WTC11 (cell line): ENCODE measurements at regions not wholly inside any gene's neighbourhood (a gene's known extent, or its start where the extent isn't known, plus 50 kb on each side); places are given as distances from the start of the nearest gene placed in this dataset.
"Not testable (repeated sequence)": the region's sequence is repeated elsewhere in the genome, so short reads cannot be mapped to it uniquely, and the experiment has no call there.

Experiments
- ATAC-seq: fragments of 200-7000 bp; cut with Tn5 transposase; 2 replicates; pipeline ENCODE4 v1.10.0; 2021; ENCODE audit warnings: mild to moderate bottlenecking, moderate library complexity
- CTCF ChIA-PET: fragments of 300-600 bp; sonication (Branson Sonifier 250); formaldehyde crosslinking; loops from one replicate; lab custom pipeline; 2021; ENCODE audit warnings: antibody characterized with exemption; lab: Charles Lee
- POLR2A ChIA-PET: fragments of 350-600 bp; sonication (Branson Sonifier 250); formaldehyde crosslinking; loops from one replicate; lab custom pipeline; 2021; ENCODE audit warnings: antibody characterized with exemption; lab: Charles Lee
- DNase-seq: peaks from one replicate; pipeline ENCODE4 v3.0.0; 2021; ENCODE audit warnings: low spot score
- H3K27ac Mint-ChIP-seq: 2 replicates; pipeline ENCODE4 v1.8.0; 2021; ENCODE audit warnings: mixed read lengths
- H3K27me3 Mint-ChIP-seq: 2 replicates; pipeline ENCODE4 v1.8.0; 2021; ENCODE audit warnings: low read depth, mild to moderate bottlenecking, moderate library complexity, mixed read lengths
- H3K36me3 Mint-ChIP-seq: 2 replicates; pipeline ENCODE4 v1.8.0; 2021; ENCODE audit warnings: mixed read lengths
- H3K4me1 Mint-ChIP-seq: 2 replicates; pipeline ENCODE4 v1.8.0; 2022; ENCODE audit warnings: mixed read lengths
- H3K4me3 Mint-ChIP-seq: 2 replicates; pipeline ENCODE4 v1.8.0; 2021; ENCODE audit warnings: mild to moderate bottlenecking, moderate library complexity, mixed read lengths
- H3K9me3 Mint-ChIP-seq: 2 replicates; pipeline ENCODE4 v1.8.0; 2021; ENCODE audit warnings: mixed read lengths
- ATF6 ChIP-seq: sonication (generic); formaldehyde crosslinking; IDR thresholded peaks from 2 replicates; pipeline ENCODE4 v1.8.1; 2023; ENCODE audit warnings: mild to moderate bottlenecking, missing genetic modification reagents
- CBFB ChIP-seq: sonication (generic); formaldehyde crosslinking; IDR thresholded peaks from 2 replicates; pipeline ENCODE4 v1.8.1; 2022; ENCODE audit warnings: mild to moderate bottlenecking, low read depth, missing genetic modification reagents
- CREB1 ChIP-seq: sonication (generic); formaldehyde crosslinking; IDR thresholded peaks from 2 replicates; pipeline ENCODE4 v1.8.0; 2023; ENCODE audit warnings: mild to moderate bottlenecking, missing genetic modification reagents
- GABPB1 ChIP-seq: sonication (generic); formaldehyde crosslinking; IDR thresholded peaks from 2 replicates; pipeline ENCODE4 v1.8.1; 2023; ENCODE audit warnings: mild to moderate bottlenecking, missing genetic modification reagents
- HMGA2 ChIP-seq: fragments of 250-450 bp; sonication (Bioruptor Pico); IDR thresholded peaks from 2 replicates; pipeline ENCODE4 v1.4.0; 2021; ENCODE audit warnings: mild to moderate bottlenecking, moderate library complexity
- PREB ChIP-seq: sonication (generic); formaldehyde crosslinking; IDR thresholded peaks from 2 replicates; pipeline ENCODE4 v1.8.1; 2022; ENCODE audit warnings: mild to moderate bottlenecking, missing genetic modification reagents, moderate library complexity, borderline replicate concordance
- SOX15 ChIP-seq: fragments of 250-450 bp; sonication (Bioruptor Pico); IDR thresholded peaks from 2 replicates; pipeline ENCODE4 v1.9.0; 2021; ENCODE audit warnings: mild to moderate bottlenecking
- ZNF232 ChIP-seq: sonication (generic); formaldehyde crosslinking; IDR thresholded peaks from 2 replicates; pipeline ENCODE4 v1.8.0; 2022; ENCODE audit warnings: mild to moderate bottlenecking, missing genetic modification reagents
- TF ChIP-seq, protein P1 (sequence below): sonication (generic); formaldehyde crosslinking; IDR thresholded peaks from 2 replicates; pipeline ENCODE4 v1.8.1; 2023; ENCODE audit warnings: mild to moderate bottlenecking, missing genetic modification reagents

GRCh38 chrX:56130031-56130430 is 102.1 kb upstream of the KLF8 start:
- CTCF ChIA-PET = no interaction called here
- no peak overlapping the region for H3K4me3 Mint-ChIP-seq

DNA sequence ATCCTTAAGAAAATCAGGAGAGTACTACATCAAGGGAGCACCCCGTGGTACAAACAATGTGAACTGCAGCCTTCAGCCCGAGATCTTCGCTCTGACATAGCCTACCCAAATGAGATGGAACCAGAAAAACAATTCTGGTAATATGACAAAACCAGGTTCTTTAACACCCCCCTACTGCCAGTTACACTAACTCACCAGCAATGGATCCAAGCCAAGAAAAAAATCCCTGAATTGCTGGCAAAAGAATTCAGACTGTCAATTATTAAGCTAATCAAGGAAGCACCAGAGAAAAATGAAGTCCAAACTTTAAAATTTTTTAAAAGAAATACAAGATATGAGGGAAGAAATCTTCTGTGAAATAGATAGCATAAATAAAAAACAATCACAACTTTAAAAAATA is 101.7 kb upstream of the KLF8 start:
- ATAC-seq = no peak

More at GRCh38 chrX:56130031-56130430, 102.1 kb upstream of the KLF8 start:
- H3K27me3 Mint-ChIP-seq = no peaks in the 10 kb centered on the region
- ATAC-seq = no peak; the same call in 1 of the 2 replicates
- peaks cover 7% of the 10 kb centered on the region for H3K36me3 Mint-ChIP-seq
- peaks cover 19% of the 10 kb centered on the region for H3K4me1 Mint-ChIP-seq
- POLR2A ChIA-PET = no interaction called here
- H3K27ac Mint-ChIP-seq = peak overlapping the region; percentile 61; the same call in 1 of the 2 replicates
- no peak for DNase-seq
- TF ChIP-seq SOX15 (CRISPR knock-in tag) (no peak), ZNF232 (no peak), PREB (CRISPR knock-in tag) (no peak), CBFB (CRISPR knock-in tag) (no peak), HMGA2 (CRISPR knock-in tag) (no peak), ATF6 (no peak), GABPB1 (CRISPR knock-in tag) (no peak)
- TF ChIP-seq, protein P1, sequence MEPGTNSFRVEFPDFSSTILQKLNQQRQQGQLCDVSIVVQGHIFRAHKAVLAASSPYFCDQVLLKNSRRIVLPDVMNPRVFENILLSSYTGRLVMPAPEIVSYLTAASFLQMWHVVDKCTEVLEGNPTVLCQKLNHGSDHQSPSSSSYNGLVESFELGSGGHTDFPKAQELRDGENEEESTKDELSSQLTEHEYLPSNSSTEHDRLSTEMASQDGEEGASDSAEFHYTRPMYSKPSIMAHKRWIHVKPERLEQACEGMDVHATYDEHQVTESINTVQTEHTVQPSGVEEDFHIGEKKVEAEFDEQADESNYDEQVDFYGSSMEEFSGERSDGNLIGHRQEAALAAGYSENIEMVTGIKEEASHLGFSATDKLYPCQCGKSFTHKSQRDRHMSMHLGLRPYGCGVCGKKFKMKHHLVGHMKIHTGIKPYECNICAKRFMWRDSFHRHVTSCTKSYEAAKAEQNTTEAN (CRISPR knock-in tag) = no peak
- peaks cover 38% of the 10 kb centered on the region for H3K9me3 Mint-ChIP-seq

DNA sequence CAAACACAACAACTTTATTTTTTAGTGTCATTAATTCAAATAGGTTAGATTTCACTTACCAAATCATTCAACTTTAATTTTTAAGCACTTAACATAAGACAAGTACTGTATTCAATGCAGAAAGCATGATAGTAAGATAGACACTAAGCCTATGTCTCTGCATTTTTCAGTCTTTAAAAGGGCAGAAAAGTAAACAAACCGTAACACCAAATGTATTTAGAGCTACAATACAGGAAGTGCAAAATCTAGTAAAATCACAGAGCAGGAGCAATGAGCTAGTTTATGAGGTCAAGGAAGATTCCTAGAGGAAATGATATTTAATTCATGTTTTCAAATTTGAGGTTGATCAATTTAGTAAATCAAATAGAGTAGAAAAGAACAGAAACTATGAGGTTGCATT is 68.0 kb upstream of the KLF8 start:
- CTCF ChIA-PET, H3K4me3 Mint-ChIP-seq, H3K27me3 Mint-ChIP-seq, DNase-seq, H3K27ac Mint-ChIP-seq, ATAC-seq, POLR2A ChIA-PET, H3K4me1 Mint-ChIP-seq: not testable (repeated sequence)
- Mint-ChIP-seq H3K9me3 (peaks cover 23% of the 10 kb centered on the region), H3K36me3 (peaks cover 11% of the 10 kb centered on the region)

More for the DNA sequence above, 101.7 kb upstream of the KLF8 start:
- Mint-ChIP-seq H3K9me3 (peaks cover 38% of the 10 kb centered on the region), H3K27ac (no peak overlapping the region), H3K4me3 (no peak overlapping the region), H3K27me3 (no peaks in the 10 kb centered on the region), H3K4me1 (peaks cover 15% of the 10 kb centered on the region), H3K36me3 (peaks cover 7% of the 10 kb centered on the region)
- POLR2A ChIA-PET = no interaction called here
- no peak for DNase-seq
- no peak for TF ChIP-seq CREB1 (CRISPR knock-in tag)
- CTCF ChIA-PET = no interaction called here
